Neural cell (in vitro differentiated cells): ENCODE measurements at regions not wholly inside any gene's neighbourhood (a gene's known extent, or its start where the extent isn't known, plus 50 kb on each side); places are given as distances from the start of the nearest gene placed in this dataset.

Experiments used
- H2AFZ ChIP-seq: fragments of 200-600, 300-800 bp; sonication (generic), shearing (Covaris generic); 2 replicates; pipeline ENCODE4 v1.6.0; 2014; ENCODE audit warnings: low read depth, mild to moderate bottlenecking, antibody characterized with exemption, low read length, moderate library complexity
- H3F3A ChIP-seq: fragments of 200-600 bp; shearing (Covaris generic); 2 replicates; pipeline ENCODE4 v1.6.1; 2016; ENCODE audit warnings: mild to moderate bottlenecking, moderate library complexity, mixed read lengths, antibody characterized with exemption, low read length; ENCODE audit not compliant: insufficient read depth, poor library complexity, severe bottlenecking
- H3K27ac ChIP-seq: fragments of 200-600, 300-800 bp; sonication (generic), shearing (Covaris generic); 2 replicates; pipeline ENCODE4 v1.5.1; 2014; ENCODE audit warnings: mild to moderate bottlenecking, low read length, moderate library complexity
- H3K27me3 ChIP-seq: fragments of 300-800, 200-600 bp; sonication (generic), shearing (Covaris generic); 2 replicates; pipeline ENCODE4 v1.6.0; 2014; ENCODE audit warnings: mild to moderate bottlenecking, low read depth, low read length, moderate library complexity; ENCODE audit not compliant: insufficient read depth
- H3K36me3 ChIP-seq: fragments of 300-800, 200-600 bp; sonication (generic), shearing (Covaris generic); 2 replicates; pipeline ENCODE4 v1.5.1; 2014; ENCODE audit warnings: mild to moderate bottlenecking, antibody characterized with exemption, low read length, moderate library complexity; ENCODE audit not compliant: insufficient read depth
- H3K4me2 ChIP-seq: fragments of 300-800, 200-600 bp; sonication (generic), shearing (Covaris generic); 2 replicates; pipeline ENCODE4 v1.6.0; 2014; ENCODE audit warnings: mild to moderate bottlenecking, low read length
- H3K4me3 ChIP-seq: fragments of 300-800, 200-600 bp; sonication (generic), shearing (Covaris generic); 2 replicates; pipeline ENCODE4 v1.5.1; 2014; ENCODE audit warnings: mild to moderate bottlenecking, low read length, moderate library complexity
- H3K79me2 ChIP-seq: fragments of 200-600 bp; shearing (Covaris generic); replicated peaks from 2 replicates; pipeline ENCODE4 v1.6.0; 2014; ENCODE audit warnings: mild to moderate bottlenecking, low read length, moderate library complexity; ENCODE audit not compliant: insufficient read depth
- H3K9ac ChIP-seq: fragments of 300-800, 200-600 bp; sonication (generic), shearing (Covaris generic); 2 replicates; pipeline ENCODE4 v1.6.1; 2016; ENCODE audit warnings: mild to moderate bottlenecking, low read length, mixed read lengths
- H3K9me2 ChIP-seq: fragments of 200-600 bp; shearing (Covaris generic); 2 replicates; pipeline ENCODE4 v1.6.1; 2016; ENCODE audit warnings: mild to moderate bottlenecking, low read length, mixed read lengths; ENCODE audit not compliant: insufficient read depth
- H3K9me3 ChIP-seq: fragments of 200-600, 300-800 bp; sonication (generic), shearing (Covaris generic); 2 replicates; pipeline ENCODE4 v1.6.1; 2016; ENCODE audit warnings: mild to moderate bottlenecking, mixed run types, low read length, moderate library complexity, mixed read lengths
- H4K20me1 ChIP-seq: fragments of 200-600 bp; shearing (Covaris generic); 2 replicates; pipeline ENCODE4 v1.6.1; 2016; ENCODE audit warnings: mild to moderate bottlenecking, mixed run types; ENCODE audit not compliant: insufficient read depth
- EP300 ChIP-seq: fragments of 450-650 bp; conservative IDR thresholded peaks from 2 replicates; pipeline ENCODE4 v1.6.1; 2014; ENCODE audit warnings: antibody characterized with exemption, mild to moderate bottlenecking, moderate library complexity; ENCODE audit not compliant: poor library complexity, severe bottlenecking
- EZH2 ChIP-seq: fragments of 200-600, 300-800 bp; shearing (Covaris generic), sonication (generic); IDR thresholded peaks from 2 replicates; pipeline ENCODE4 v1.6.1; 2014; ENCODE audit warnings: antibody characterized with exemption, low read length, borderline replicate concordance, mild to moderate bottlenecking; ENCODE audit not compliant: insufficient read depth, poor library complexity, severe bottlenecking
- MXI1 ChIP-seq: fragments of 450-650 bp; conservative IDR thresholded peaks from 2 replicates; pipeline ENCODE4 v1.6.1; 2014; ENCODE audit warnings: antibody characterized with exemption, mild to moderate bottlenecking; ENCODE audit not compliant: poor library complexity, severe bottlenecking
- POLR2AphosphoS5 ChIP-seq: IDR thresholded peaks from 2 replicates; pipeline ENCODE4 v1.6.1; 2012
- RAD21 ChIP-seq: fragments of 450-650 bp; conservative IDR thresholded peaks from 2 replicates; pipeline ENCODE4 v1.6.1; 2014; ENCODE audit warnings: antibody characterized with exemption, mild to moderate bottlenecking, moderate library complexity
- REST ChIP-seq: IDR thresholded peaks from 2 replicates; pipeline ENCODE4 v1.6.1; 2012; ENCODE audit warnings: borderline replicate concordance
- SMC3 ChIP-seq: fragments of 450-650 bp; conservative IDR thresholded peaks from 2 replicates; pipeline ENCODE4 v1.6.1; 2014; ENCODE audit warnings: antibody characterized with exemption, mild to moderate bottlenecking, moderate library complexity; ENCODE audit not compliant: poor library complexity
- TAF1 ChIP-seq: IDR thresholded peaks from 2 replicates; pipeline ENCODE4 v1.6.1; 2012; ENCODE audit warnings: low read depth
- TF ChIP-seq, protein P1 (sequence below): fragments of 450-650 bp; IDR thresholded peaks from 2 replicates; pipeline ENCODE4 v1.5.1; 2014; ENCODE audit warnings: antibody characterized with exemption, mild to moderate bottlenecking, moderate library complexity; ENCODE audit not compliant: poor library complexity, severe bottlenecking

GRCh38 chr10:33487014-33487776 lies 152.7 kb upstream of the NRP1 start:
- H3K9me3 ChIP-seq, result no peaks in the 10 kb centered on the region
- H3K9me2 ChIP-seq, result no peaks in the 10 kb centered on the region
- no peak overlapping the region for H3K4me2 ChIP-seq
- no peak overlapping the region for H2AFZ ChIP-seq
- H3K4me3 ChIP-seq, result no peak overlapping the region
- H3K9ac ChIP-seq, result no peak overlapping the region
- H4K20me1 ChIP-seq, result no peaks in the 10 kb centered on the region
- no peaks in the 10 kb centered on the region for H3F3A ChIP-seq
- H3K27ac ChIP-seq, result no peak overlapping the region
- no peaks in the 10 kb centered on the region for H3K36me3 ChIP-seq
- no peaks in the 10 kb centered on the region for H3K79me2 ChIP-seq
- no peaks in the 10 kb centered on the region for H3K27me3 ChIP-seq
- no peak for TF ChIP-seq REST
- TF ChIP-seq SMC3, result no peak

DNA sequence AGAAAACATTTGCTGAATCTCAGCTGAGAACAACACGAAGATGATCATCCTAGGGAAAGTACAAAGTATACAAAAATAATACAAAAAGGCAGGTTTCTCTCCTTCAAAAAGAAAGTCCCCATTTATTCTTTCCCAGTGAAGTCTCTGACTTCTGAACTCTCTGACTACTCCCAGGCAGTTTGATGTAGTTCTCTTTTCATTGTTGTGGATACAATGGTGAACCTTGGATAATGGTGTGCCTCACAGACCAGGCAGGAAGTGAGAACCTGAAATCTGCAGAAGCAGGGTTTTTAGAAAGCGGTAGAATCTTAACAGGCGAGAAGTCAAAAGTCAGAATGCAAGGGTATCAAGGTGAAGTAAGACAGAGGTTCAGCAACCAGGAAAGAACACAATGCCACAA lies 150.8 kb upstream of the NRP1 start:
- H3K9me3 ChIP-seq, result no peaks in the 10 kb centered on the region
- H4K20me1 ChIP-seq, result no peaks in the 10 kb centered on the region
- no peak overlapping the region for H2AFZ ChIP-seq
- no peaks in the 10 kb centered on the region for H3K79me2 ChIP-seq
- no peak overlapping the region for H3K4me3 ChIP-seq
- no peak overlapping the region for H3K4me2 ChIP-seq
- H3F3A ChIP-seq, result no peaks in the 10 kb centered on the region
- TF ChIP-seq POLR2AphosphoS5 (no peak), MXI1 (no peak), REST (no peak), RAD21 (no peak), EP300 (no peak), EZH2 (no peak), TAF1 (no peak), SMC3 (no peak)
- TF ChIP-seq, protein P1, sequence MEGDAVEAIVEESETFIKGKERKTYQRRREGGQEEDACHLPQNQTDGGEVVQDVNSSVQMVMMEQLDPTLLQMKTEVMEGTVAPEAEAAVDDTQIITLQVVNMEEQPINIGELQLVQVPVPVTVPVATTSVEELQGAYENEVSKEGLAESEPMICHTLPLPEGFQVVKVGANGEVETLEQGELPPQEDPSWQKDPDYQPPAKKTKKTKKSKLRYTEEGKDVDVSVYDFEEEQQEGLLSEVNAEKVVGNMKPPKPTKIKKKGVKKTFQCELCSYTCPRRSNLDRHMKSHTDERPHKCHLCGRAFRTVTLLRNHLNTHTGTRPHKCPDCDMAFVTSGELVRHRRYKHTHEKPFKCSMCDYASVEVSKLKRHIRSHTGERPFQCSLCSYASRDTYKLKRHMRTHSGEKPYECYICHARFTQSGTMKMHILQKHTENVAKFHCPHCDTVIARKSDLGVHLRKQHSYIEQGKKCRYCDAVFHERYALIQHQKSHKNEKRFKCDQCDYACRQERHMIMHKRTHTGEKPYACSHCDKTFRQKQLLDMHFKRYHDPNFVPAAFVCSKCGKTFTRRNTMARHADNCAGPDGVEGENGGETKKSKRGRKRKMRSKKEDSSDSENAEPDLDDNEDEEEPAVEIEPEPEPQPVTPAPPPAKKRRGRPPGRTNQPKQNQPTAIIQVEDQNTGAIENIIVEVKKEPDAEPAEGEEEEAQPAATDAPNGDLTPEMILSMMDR, result no peak
- no peaks in the 10 kb centered on the region for H3K36me3 ChIP-seq
- H3K27ac ChIP-seq, result no peak overlapping the region
- no peak overlapping the region for H3K9ac ChIP-seq
- H3K9me2 ChIP-seq, result no peaks in the 10 kb centered on the region
- H3K27me3 ChIP-seq, result no peaks in the 10 kb centered on the region
